Liver (tissue), 8 donors: ENCODE measurements at regions not wholly inside any gene's neighbourhood (a gene's known extent, or its start where the extent isn't known, plus 50 kb on each side); places are given as distances from the start of the nearest gene placed in this dataset.
"Not testable (repeated sequence)": the region's sequence is repeated elsewhere in the genome, so short reads cannot be mapped to it uniquely, and the experiment has no call there.

ENCODE experiments used
- DNase-seq: peaks from one replicate; pipeline ENCODE4 v3.0.0-alpha.2; 2017; ENCODE audit warnings: low spot score
- H3K27ac ChIP-seq, 2 donors: one replicate each; pipeline ENCODE4 v1.7.0; 2013; ENCODE audit warnings: inconsistent platforms in 2 of 2, low read length in 2 of 2, control low read depth in 1 of 2, low read depth in 1 of 2, mild to moderate bottlenecking in 1 of 2
- H3K27me3 ChIP-seq, 4 donors: one replicate each; pipeline versions ENCODE4 v1.6.1 to v1.7.0; 2013; ENCODE audit warnings: low read length in 3 of 4, inconsistent platforms in 1 of 4, mild to moderate bottlenecking in 1 of 4, moderate library complexity in 1 of 4; ENCODE audit not compliant: control insufficient read depth in 4 of 4, insufficient read depth in 4 of 4
- H3K36me3 ChIP-seq, 4 donors: one replicate each; pipeline versions ENCODE4 v1.6.1 to v1.7.0; 2013; ENCODE audit warnings: low read length in 3 of 4, mild to moderate bottlenecking in 3 of 4, low read depth in 1 of 4, moderate library complexity in 1 of 4; ENCODE audit not compliant: control insufficient read depth in 4 of 4, insufficient read depth in 3 of 4
- H3K4me1 ChIP-seq, 4 donors: one replicate each; pipeline versions ENCODE4 v1.6.1 to v1.7.0; 2013; ENCODE audit warnings: low read length in 3 of 4, mild to moderate bottlenecking in 3 of 4, moderate library complexity in 1 of 4; ENCODE audit not compliant: control insufficient read depth in 4 of 4, insufficient read depth in 4 of 4
- H3K4me3 ChIP-seq, 3 donors: one replicate each; pipeline versions ENCODE4 v1.6.1 to v1.7.0; 2013; ENCODE audit warnings: low read length in 3 of 3, control low read depth in 1 of 3, low read depth in 1 of 3, mild to moderate bottlenecking in 1 of 3
- H3K9ac ChIP-seq, 2 donors: one replicate each; pipeline ENCODE4 v1.7.0; 2013; ENCODE audit warnings: low read length in 2 of 2, mild to moderate bottlenecking in 2 of 2, moderate library complexity in 2 of 2, control low read depth in 1 of 2, low read depth in 1 of 2
- H3K9me3 ChIP-seq, 4 donors: one replicate each; pipeline versions ENCODE4 v1.6.1 to v1.7.0; 2013; ENCODE audit warnings: low read length in 3 of 4; ENCODE audit not compliant: control insufficient read depth in 4 of 4
- EGR1 ChIP-seq, 2 donors: IDR thresholded peaks; 2 replicates each; pipeline ENCODE4 v1.6.1; 2016 to 2018; ENCODE audit warnings: antibody characterized with exemption in 2 of 2, low read depth in 2 of 2
- FOXA2 ChIP-seq: IDR thresholded peaks from 2 replicates; pipeline ENCODE4 v1.6.1; 2016; ENCODE audit warnings: antibody characterized with exemption
- GABPA ChIP-seq, 2 donors: IDR thresholded peaks in 1 of 2; conservative IDR thresholded peaks in 1 of 2; 2 replicates each; pipeline ENCODE4 v1.6.1; 2016; ENCODE audit warnings: antibody characterized with exemption in 2 of 2, mild to moderate bottlenecking in 1 of 2, moderate library complexity in 1 of 2
- HNF4A ChIP-seq, 2 donors: conservative IDR thresholded peaks; 2 replicates each; pipeline ENCODE4 v1.6.1; 2016; ENCODE audit warnings: antibody characterized with exemption in 2 of 2, mild to moderate bottlenecking in 2 of 2
- HNF4G ChIP-seq: IDR thresholded peaks from 2 replicates; pipeline ENCODE4 v1.6.1; 2016; ENCODE audit warnings: antibody characterized with exemption
- JUND ChIP-seq, 2 donors: IDR thresholded peaks; 2 replicates each; pipeline ENCODE4 v1.6.1; 2016; ENCODE audit warnings: antibody characterized with exemption in 2 of 2
- NR2F2 ChIP-seq: IDR thresholded peaks from 2 replicates; pipeline ENCODE4 v1.6.1; 2016; ENCODE audit warnings: antibody characterized with exemption
- RAD21 ChIP-seq, 2 donors: IDR thresholded peaks; 2 replicates each; pipeline ENCODE4 v1.6.1; 2016; ENCODE audit warnings: antibody characterized with exemption in 2 of 2, mild to moderate bottlenecking in 2 of 2
- RXRA ChIP-seq, 2 donors: IDR thresholded peaks; 2 replicates each; pipeline ENCODE4 v1.6.1; 2017 to 2018; ENCODE audit warnings: antibody characterized with exemption in 2 of 2, mild to moderate bottlenecking in 1 of 2
- TAF1 ChIP-seq: conservative IDR thresholded peaks from 2 replicates; pipeline ENCODE4 v1.6.1; 2016; ENCODE audit warnings: antibody characterized with exemption, mild to moderate bottlenecking
- YY1 ChIP-seq: IDR thresholded peaks from 2 replicates; pipeline ENCODE4 v1.6.1; 2016; ENCODE audit warnings: antibody characterized with exemption, mild to moderate bottlenecking
- WGBS: extraction: QIAGEN DNeasy Blood & Tissue Kit; methylation state at CpG from one replicate; pipeline ENCODE4 v1.1.7; 2013; 5-methylcytosine and 5-hydroxymethylcytosine counted together
- TF ChIP-seq, protein P1 (sequence below): IDR thresholded peaks from 2 replicates; pipeline ENCODE4 v1.6.1; 2016; ENCODE audit warnings: antibody characterized with exemption
- TF ChIP-seq, protein P2 (sequence below): IDR thresholded peaks from 2 replicates; pipeline ENCODE4 v1.6.1; 2016; ENCODE audit warnings: antibody characterized with exemption
- TF ChIP-seq, protein P3 (sequence below): fragments of 150-350 bp; IDR thresholded peaks from 2 replicates; pipeline ENCODE4 v1.5.1; 2017; ENCODE audit warnings: improper control_type of control experiment, low read depth, low read length; ENCODE audit not compliant: missing input control
- TF ChIP-seq, protein P4 (sequence below): IDR thresholded peaks from 2 replicates; pipeline ENCODE4 v1.6.1; 2016; ENCODE audit warnings: antibody characterized with exemption
- TF ChIP-seq, protein P5 (sequence below): IDR thresholded peaks from 2 replicates; pipeline ENCODE4 v1.6.1; 2016; ENCODE audit warnings: antibody characterized with exemption, mild to moderate bottlenecking
- donor health status: healthy.
- donor health status: healthy.
- donor health status: healthy.
- donor health status: healthy.
- donor health status: healthy.

DNA sequence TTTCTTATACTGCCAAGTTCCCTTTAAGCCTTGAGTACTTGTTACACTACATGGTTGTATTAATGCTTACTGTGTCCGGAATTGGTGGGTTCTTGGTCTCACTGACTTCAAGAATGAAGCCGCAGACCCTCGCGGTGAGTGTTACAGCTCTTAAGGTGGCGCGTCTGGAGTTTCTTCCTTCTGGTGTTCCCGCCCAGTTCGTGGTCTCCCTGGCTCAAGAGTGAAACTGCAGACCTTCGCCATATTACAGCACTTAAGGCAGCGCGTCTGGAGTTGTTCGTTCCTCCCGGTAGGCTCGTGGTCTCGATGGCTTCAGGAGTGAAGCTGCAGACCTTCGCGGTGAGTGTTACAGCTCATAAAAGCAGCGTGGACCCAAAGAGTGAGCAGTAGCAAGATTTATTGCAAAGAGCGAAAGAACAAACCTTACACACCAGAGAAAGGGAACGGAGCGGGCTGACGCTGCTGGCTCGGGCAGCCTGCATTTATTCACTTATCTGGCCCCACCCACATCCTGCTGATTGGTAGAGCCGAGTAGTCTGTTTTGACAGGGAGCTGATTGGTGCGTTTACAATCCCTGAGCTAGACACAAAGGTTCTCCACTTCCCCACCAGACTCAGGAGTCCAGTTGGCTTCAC lies 1171.3 kb upstream of the B3GALT2 start:
- H3K36me3 ChIP-seq, DNase-seq, H3K9me3 ChIP-seq, H3K9ac ChIP-seq, H3K27ac ChIP-seq, H3K4me3 ChIP-seq, H3K4me1 ChIP-seq, H3K27me3 ChIP-seq: not testable (repeated sequence)
- 91% methylated on average over 25 of the region's 25 CpGs for whole genome bisulfite sequencing

DNA sequence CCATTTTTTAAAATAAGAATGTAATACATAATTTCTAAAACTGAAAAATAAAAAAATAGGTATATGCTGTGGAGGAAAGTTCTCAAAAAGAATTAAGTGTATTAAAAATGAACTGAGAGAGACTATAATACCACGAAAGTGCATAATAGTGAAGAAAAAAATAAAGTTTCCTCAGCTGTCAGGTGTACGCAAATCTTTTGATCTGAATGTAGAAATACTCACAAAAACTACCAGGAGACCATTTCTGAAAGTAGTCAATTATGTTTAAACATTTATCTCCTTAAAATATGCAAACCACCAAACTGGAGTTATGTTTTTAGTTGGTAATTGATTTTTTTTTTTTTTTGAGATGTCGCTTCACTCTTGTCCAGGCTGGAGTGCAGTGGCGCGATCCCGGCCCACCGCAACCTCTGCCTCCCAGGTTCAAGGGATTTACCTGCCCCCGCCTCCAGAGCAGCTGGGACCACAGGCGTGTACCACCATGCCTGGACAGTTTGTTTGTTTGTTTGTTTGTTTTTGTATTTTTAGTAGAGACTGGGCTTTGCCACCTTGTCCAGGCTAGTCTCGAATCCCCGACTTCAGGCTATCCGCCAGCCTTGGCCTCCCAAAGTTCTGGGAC lies 1169.2 kb upstream of the B3GALT2 start:
- Histone ChIP-seq H3K9me3 (no peaks in the 10 kb centered on the region), H3K9ac (no peak overlapping the region), H3K27ac (no peak overlapping the region), H3K4me1 (no peaks in the 10 kb centered on the region), H3K4me3 (no peak overlapping the region), H3K27me3 (no peaks in the 10 kb centered on the region), H3K36me3 (no peaks in the 10 kb centered on the region)
- TF ChIP-seq GABPA (IDR thresholded peaks at IDR 0.05 in 1 of 2, conservative IDR thresholded peaks at IDR 0.05 in 1 of 2), result no peak
- no peak for DNase-seq
- WGBS, result 85% methylated on average over 12 of the region's 12 CpGs

DNA sequence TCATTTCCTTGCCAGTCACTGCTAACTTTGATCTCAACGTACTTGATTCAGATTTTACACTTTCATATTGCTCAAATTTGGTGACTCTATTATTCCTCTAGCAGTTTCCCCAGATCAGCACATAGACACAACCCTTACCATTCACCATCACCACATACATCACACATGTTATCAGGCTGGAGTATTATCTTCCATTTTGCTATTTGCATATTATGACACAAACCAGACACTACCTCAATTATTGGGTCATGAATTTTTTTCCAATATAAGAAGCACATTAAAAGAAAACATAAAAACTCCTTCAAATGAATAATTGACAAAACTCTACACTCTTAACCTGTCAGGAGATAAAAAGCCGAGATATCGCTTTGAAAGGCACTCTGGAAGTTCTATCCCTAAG lies 1166.7 kb upstream of the B3GALT2 start:
- TF ChIP-seq RXRA (IDR thresholded peaks at IDR 0.05) (no peak), GABPA (IDR thresholded peaks at IDR 0.05 in 1 of 2, conservative IDR thresholded peaks at IDR 0.05 in 1 of 2) (no peak), EGR1 (IDR thresholded peaks at IDR 0.05; ENCODE audit: low read depth in 2 of 2) (no peak), HNF4A (conservative IDR thresholded peaks at IDR 0.05) (no peak), YY1 (no peak), HNF4G (no peak), JUND (IDR thresholded peaks at IDR 0.05) (no peak), FOXA2 (no peak), NR2F2 (no peak), TAF1 (no peak), RAD21 (IDR thresholded peaks at IDR 0.05) (no peak)
- TF ChIP-seq, protein P1, sequence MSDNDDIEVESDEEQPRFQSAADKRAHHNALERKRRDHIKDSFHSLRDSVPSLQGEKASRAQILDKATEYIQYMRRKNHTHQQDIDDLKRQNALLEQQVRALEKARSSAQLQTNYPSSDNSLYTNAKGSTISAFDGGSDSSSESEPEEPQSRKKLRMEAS, result no peak
- TF ChIP-seq, protein P2, sequence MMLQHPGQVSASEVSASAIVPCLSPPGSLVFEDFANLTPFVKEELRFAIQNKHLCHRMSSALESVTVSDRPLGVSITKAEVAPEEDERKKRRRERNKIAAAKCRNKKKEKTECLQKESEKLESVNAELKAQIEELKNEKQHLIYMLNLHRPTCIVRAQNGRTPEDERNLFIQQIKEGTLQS, result no peak
- TF ChIP-seq, protein P3, sequence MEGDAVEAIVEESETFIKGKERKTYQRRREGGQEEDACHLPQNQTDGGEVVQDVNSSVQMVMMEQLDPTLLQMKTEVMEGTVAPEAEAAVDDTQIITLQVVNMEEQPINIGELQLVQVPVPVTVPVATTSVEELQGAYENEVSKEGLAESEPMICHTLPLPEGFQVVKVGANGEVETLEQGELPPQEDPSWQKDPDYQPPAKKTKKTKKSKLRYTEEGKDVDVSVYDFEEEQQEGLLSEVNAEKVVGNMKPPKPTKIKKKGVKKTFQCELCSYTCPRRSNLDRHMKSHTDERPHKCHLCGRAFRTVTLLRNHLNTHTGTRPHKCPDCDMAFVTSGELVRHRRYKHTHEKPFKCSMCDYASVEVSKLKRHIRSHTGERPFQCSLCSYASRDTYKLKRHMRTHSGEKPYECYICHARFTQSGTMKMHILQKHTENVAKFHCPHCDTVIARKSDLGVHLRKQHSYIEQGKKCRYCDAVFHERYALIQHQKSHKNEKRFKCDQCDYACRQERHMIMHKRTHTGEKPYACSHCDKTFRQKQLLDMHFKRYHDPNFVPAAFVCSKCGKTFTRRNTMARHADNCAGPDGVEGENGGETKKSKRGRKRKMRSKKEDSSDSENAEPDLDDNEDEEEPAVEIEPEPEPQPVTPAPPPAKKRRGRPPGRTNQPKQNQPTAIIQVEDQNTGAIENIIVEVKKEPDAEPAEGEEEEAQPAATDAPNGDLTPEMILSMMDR, result no peak
- TF ChIP-seq, protein P4, sequence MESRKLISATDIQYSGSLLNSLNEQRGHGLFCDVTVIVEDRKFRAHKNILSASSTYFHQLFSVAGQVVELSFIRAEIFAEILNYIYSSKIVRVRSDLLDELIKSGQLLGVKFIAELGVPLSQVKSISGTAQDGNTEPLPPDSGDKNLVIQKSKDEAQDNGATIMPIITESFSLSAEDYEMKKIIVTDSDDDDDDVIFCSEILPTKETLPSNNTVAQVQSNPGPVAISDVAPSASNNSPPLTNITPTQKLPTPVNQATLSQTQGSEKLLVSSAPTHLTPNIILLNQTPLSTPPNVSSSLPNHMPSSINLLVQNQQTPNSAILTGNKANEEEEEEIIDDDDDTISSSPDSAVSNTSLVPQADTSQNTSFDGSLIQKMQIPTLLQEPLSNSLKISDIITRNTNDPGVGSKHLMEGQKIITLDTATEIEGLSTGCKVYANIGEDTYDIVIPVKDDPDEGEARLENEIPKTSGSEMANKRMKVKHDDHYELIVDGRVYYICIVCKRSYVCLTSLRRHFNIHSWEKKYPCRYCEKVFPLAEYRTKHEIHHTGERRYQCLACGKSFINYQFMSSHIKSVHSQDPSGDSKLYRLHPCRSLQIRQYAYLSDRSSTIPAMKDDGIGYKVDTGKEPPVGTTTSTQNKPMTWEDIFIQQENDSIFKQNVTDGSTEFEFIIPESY, result no peak
- TF ChIP-seq, protein P5, sequence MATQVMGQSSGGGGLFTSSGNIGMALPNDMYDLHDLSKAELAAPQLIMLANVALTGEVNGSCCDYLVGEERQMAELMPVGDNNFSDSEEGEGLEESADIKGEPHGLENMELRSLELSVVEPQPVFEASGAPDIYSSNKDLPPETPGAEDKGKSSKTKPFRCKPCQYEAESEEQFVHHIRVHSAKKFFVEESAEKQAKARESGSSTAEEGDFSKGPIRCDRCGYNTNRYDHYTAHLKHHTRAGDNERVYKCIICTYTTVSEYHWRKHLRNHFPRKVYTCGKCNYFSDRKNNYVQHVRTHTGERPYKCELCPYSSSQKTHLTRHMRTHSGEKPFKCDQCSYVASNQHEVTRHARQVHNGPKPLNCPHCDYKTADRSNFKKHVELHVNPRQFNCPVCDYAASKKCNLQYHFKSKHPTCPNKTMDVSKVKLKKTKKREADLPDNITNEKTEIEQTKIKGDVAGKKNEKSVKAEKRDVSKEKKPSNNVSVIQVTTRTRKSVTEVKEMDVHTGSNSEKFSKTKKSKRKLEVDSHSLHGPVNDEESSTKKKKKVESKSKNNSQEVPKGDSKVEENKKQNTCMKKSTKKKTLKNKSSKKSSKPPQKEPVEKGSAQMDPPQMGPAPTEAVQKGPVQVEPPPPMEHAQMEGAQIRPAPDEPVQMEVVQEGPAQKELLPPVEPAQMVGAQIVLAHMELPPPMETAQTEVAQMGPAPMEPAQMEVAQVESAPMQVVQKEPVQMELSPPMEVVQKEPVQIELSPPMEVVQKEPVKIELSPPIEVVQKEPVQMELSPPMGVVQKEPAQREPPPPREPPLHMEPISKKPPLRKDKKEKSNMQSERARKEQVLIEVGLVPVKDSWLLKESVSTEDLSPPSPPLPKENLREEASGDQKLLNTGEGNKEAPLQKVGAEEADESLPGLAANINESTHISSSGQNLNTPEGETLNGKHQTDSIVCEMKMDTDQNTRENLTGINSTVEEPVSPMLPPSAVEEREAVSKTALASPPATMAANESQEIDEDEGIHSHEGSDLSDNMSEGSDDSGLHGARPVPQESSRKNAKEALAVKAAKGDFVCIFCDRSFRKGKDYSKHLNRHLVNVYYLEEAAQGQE, result no peak
- H3K9ac ChIP-seq, result no peak overlapping the region
- WGBS, result 71% methylated on average over 3 of the region's 3 CpGs
- H3K36me3 ChIP-seq, result no peaks in the 10 kb centered on the region
- no peaks in the 10 kb centered on the region for H3K27me3 ChIP-seq
- no peak overlapping the region for H3K27ac ChIP-seq
- no peaks in the 10 kb centered on the region for H3K4me1 ChIP-seq
- H3K9me3 ChIP-seq, result no peaks in the 10 kb centered on the region
- DNase-seq, result no peak
- H3K4me3 ChIP-seq, result no peak overlapping the region
